Right lobe of liver (tissue), 6 donors: ENCODE measurements at regions not wholly inside any gene's neighbourhood (a gene's known extent, or its start where the extent isn't known, plus 50 kb on each side); places are given as distances from the start of the nearest gene placed in this dataset.

Source experiments
- ATAC-seq, 4 donors: fragments of 200-7000 bp; cut with Tn5 transposase; one replicate each; pipeline ENCODE4 v1.9.1; 2020; ENCODE audit warnings: mild to moderate bottlenecking in 4 of 4, moderate library complexity in 4 of 4
- DNase-seq, 3 donors: peaks; one replicate each; pipeline ENCODE4 v3.0.0-alpha.2; 2020
- H3K27ac ChIP-seq, 3 donors: fragments of 200-600 bp; one replicate each; pipeline ENCODE4 v1.8.0; 2022
- H3K27me3 ChIP-seq, 2 donors: fragments of 200-600 bp; one replicate each; pipeline ENCODE4 v1.8.0; 2022
- H3K36me3 ChIP-seq, 4 donors: fragments of 200-600 bp; sonication (generic) in 1 of 4; one replicate each; pipeline versions ENCODE4 v1.5.1 to v1.8.0; 2017 to 2022; ENCODE audit warnings: control low read depth in 1 of 4
- H3K4me1 ChIP-seq, 4 donors: fragments of 200-600 bp; sonication (generic) in 1 of 4; one replicate each; pipeline versions ENCODE4 v1.5.1 to v1.8.0; 2017 to 2022; ENCODE audit warnings: control low read depth in 1 of 4
- H3K4me3 ChIP-seq, 3 donors: fragments of 200-600 bp; one replicate each; pipeline ENCODE4 v1.8.0; 2022
- H3K9me3 ChIP-seq, 4 donors: fragments of 200-600 bp; sonication (generic) in 1 of 4; one replicate each; pipeline versions ENCODE4 v1.5.1 to v1.8.0; 2017 to 2022; ENCODE audit warnings: control low read depth in 1 of 4
- POLR2A ChIP-seq: fragments of 450-650 bp; IDR thresholded peaks from one replicate; pipeline ENCODE4 v1.6.1; 2017; ENCODE audit warnings: antibody characterized with exemption, mild to moderate bottlenecking
- WGBS: methylation state at CpG from one replicate; pipeline ENCODE4 v1.1.6; 2018; ENCODE audit warnings: low coverage, low lambda C conversion rate; ENCODE audit not compliant: insufficient coverage; ENCODE audit errors: missing lambda C conversion rate; 5-methylcytosine and 5-hydroxymethylcytosine counted together
- intact Hi-C, 2 donors: fragments of 100-400 bp; cut with DNase I; formaldehyde crosslinking; loops; one replicate each; pipeline versions ENCODE4 v1.11.2 to v1.14.1; 2022
- TF ChIP-seq, protein P1 (sequence below), 4 donors: fragments of 200-600 bp in 3 of 4; fragments of 450-650 bp in 1 of 4; IDR thresholded peaks; one replicate each; pipeline versions ENCODE4 v1.5.1 to v1.8.0; 2016 to 2022; ENCODE audit warnings: antibody characterized with exemption in 4 of 4, mild to moderate bottlenecking in 2 of 4
- donor health status: DM: no; HTN: yes; CAD: no.
- donor health status: DM: no; HTN: no; CAD: no.
- donor health status: DM: no; HTN: no; CAD: no.
- donor health status: DM: no; HTN: yes; CAD: no.
- donor health status: DM: no; HTN: yes; CAD: no.

DNA sequence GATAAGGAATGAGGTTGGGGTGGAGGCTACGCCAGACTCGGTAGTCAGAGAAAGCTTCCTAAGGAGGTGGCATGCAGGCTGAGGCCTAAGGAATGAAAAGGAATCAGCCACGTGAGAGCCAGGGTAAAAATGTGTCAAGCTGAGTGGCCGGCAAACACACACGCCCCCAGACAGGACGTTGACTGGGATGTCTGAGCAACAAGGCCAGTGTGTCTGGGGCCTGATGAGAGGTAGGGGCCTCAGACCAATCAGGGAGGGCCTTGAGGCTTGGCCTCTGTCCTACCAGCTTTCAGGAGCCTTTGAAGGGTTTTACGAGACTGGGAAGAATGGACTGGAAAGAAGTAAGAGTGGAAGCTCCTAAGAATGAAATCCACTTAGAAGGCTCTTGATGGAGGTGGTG lies 61.0 kb upstream of the PHACTR2 start:
- WGBS, result 63% methylated on average over 6 of the region's 7 CpGs
- no peak overlapping the region for H3K4me3 ChIP-seq
- H3K36me3 ChIP-seq, result no peaks in the 10 kb centered on the region
- H3K4me1 ChIP-seq, result no peaks in the 10 kb centered on the region
- intact Hi-C loops, result no loop called here
- DNase-seq (no peak), ATAC-seq (no peak)
- H3K9me3 ChIP-seq, result no peaks in the 10 kb centered on the region
- no peaks in the 10 kb centered on the region for H3K27me3 ChIP-seq
- H3K27ac ChIP-seq, result no peak overlapping the region
- TF ChIP-seq, protein P1, sequence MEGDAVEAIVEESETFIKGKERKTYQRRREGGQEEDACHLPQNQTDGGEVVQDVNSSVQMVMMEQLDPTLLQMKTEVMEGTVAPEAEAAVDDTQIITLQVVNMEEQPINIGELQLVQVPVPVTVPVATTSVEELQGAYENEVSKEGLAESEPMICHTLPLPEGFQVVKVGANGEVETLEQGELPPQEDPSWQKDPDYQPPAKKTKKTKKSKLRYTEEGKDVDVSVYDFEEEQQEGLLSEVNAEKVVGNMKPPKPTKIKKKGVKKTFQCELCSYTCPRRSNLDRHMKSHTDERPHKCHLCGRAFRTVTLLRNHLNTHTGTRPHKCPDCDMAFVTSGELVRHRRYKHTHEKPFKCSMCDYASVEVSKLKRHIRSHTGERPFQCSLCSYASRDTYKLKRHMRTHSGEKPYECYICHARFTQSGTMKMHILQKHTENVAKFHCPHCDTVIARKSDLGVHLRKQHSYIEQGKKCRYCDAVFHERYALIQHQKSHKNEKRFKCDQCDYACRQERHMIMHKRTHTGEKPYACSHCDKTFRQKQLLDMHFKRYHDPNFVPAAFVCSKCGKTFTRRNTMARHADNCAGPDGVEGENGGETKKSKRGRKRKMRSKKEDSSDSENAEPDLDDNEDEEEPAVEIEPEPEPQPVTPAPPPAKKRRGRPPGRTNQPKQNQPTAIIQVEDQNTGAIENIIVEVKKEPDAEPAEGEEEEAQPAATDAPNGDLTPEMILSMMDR (IDR thresholded peaks at IDR 0.05), result no peak

DNA sequence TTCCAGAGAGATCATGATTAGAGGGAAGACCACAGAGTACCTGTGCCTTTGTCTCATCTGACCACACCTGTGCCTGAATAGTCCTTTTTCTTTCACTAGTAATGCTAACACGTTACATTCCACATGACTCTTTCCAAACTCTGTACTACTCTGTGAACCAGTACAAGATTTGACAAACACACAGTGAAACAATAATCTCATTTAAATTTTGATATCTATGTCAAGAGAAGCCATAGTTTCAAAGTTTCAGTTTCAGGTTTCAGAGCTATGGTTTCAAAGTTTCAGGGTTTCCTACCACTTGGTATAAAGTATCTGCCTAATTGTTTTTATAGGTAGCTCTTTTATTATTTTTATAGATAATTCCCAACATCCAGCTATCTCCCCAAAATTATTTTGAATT lies 62.0 kb upstream of the PHACTR2 start:
- TF ChIP-seq, protein P1 (IDR thresholded peaks at IDR 0.05), result no peak
- TF ChIP-seq POLR2A, result no peak
- no peak for ATAC-seq
- WGBS, result 60% methylated on average over 1 of the region's 1 CpG
- intact Hi-C loops, result no loop called here
- H3K27ac ChIP-seq, result no peak overlapping the region
- no peak overlapping the region for H3K4me3 ChIP-seq
- H3K27me3 ChIP-seq, result no peaks in the 10 kb centered on the region
- no peaks in the 10 kb centered on the region for H3K4me1 ChIP-seq
- no peak for DNase-seq
- H3K9me3 ChIP-seq, result no peaks in the 10 kb centered on the region
- no peaks in the 10 kb centered on the region for H3K36me3 ChIP-seq

DNA sequence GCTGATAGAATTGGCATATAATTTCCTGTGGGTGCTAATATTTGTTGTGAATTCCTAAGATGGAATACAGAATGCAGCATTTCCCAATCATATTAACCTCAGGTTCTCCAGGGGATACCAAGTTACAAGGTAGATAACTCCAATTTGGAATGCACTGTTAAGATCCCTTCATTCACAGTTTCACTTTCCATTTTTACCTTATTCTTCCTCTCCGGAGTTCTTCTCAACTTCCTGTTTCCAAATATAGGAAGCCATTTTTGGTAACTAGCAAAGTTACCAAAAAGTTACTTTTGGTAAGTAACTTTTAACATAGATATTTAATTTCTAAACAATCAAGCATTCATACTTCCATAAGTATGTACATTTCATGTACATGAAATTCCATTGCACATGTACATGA lies 63.5 kb upstream of the PHACTR2 start:
- WGBS, result 41% methylated on average over 1 of the region's 1 CpG
- H3K27ac ChIP-seq, result no peak overlapping the region
- no peak overlapping the region for H3K4me3 ChIP-seq
- intact Hi-C loops, result no loop called here
- H3K36me3 ChIP-seq, result no peaks in the 10 kb centered on the region
- H3K27me3 ChIP-seq, result no peaks in the 10 kb centered on the region
- H3K9me3 ChIP-seq, result no peaks in the 10 kb centered on the region
- H3K4me1 ChIP-seq, result no peaks in the 10 kb centered on the region
- DNase-seq (no peak), ATAC-seq (no peak)
- TF ChIP-seq, protein P1 (IDR thresholded peaks at IDR 0.05), result no peak
- no peak for TF ChIP-seq POLR2A

DNA sequence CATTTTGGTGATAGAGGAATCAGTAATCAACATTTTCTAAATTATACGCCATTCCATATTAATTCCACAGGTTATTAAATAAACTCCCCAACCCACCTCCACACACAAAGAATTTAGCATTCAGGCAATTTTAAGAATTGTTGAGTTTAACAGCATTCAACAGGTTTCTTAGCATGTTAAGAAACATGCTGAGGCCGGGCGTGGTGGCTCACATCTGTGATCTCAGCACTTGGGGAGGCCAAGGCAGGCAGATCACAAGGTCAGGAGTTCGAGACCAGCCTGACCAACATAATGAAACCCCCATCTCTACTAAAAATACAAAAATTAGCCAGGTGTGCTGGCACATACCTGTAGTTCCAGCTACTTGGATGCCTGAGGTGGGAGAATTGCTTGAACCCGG lies 64.0 kb upstream of the PHACTR2 start:
- DNase-seq (no peak), ATAC-seq (no peak)
- WGBS, result 79% methylated on average over 4 of the region's 5 CpGs
- H3K36me3 ChIP-seq, result no peaks in the 10 kb centered on the region
- intact Hi-C loops, result no loop called here
- H3K4me1 ChIP-seq, result no peaks in the 10 kb centered on the region
- H3K9me3 ChIP-seq, result no peaks in the 10 kb centered on the region
- TF ChIP-seq POLR2A, result no peak
- TF ChIP-seq, protein P1 (IDR thresholded peaks at IDR 0.05), result no peak
- no peaks in the 10 kb centered on the region for H3K27me3 ChIP-seq
- no peak overlapping the region for H3K27ac ChIP-seq
- no peak overlapping the region for H3K4me3 ChIP-seq

DNA sequence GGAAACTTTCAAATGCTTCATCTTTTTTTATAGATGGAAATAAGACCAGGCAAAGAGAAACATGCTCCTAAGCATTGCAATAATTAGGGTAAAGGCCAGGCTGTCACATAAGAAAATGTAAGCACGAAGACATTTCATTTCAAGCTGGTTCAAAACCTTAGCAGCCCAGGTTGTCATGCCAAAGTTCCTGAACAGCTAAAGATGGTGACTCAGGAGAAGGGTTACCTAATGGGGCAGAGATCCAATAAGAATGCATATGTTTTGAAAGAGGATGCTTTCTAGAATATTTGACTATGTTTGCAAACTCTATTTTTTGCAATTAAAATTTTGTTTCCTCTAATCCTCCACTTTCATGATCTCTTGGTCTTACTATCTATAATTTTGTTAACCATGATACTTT lies 65.6 kb upstream of the PHACTR2 start:
- Histone ChIP-seq H3K9me3 (no peaks in the 10 kb centered on the region), H3K27me3 (no peaks in the 10 kb centered on the region), H3K27ac (no peak overlapping the region), H3K4me3 (no peak overlapping the region), H3K36me3 (no peaks in the 10 kb centered on the region), H3K4me1 (no peaks in the 10 kb centered on the region)
- DNase-seq, result no peak
- TF ChIP-seq POLR2A, result no peak
- TF ChIP-seq, protein P1 (IDR thresholded peaks at IDR 0.05), result no peak
- WGBS, result 86% methylated on average over 1 of the region's 1 CpG
- intact Hi-C loops, result no loop called here
- ATAC-seq, result no peak
